HUES48 (cell line): ENCODE measurements at regions not wholly inside any gene's neighbourhood (a gene's known extent, or its start where the extent isn't known, plus 50 kb on each side); places are given as distances from the start of the nearest gene placed in this dataset.
"Not testable (repeated sequence)": the region's sequence is repeated elsewhere in the genome, so short reads cannot be mapped to it uniquely, and the experiment has no call there.

Source experiments
- H3K27ac ChIP-seq: one replicate; pipeline ENCODE4 v1.7.0; 2013; ENCODE audit warnings: low read depth, low read length, inconsistent platforms
- H3K27me3 ChIP-seq: 2 replicates; pipeline ENCODE4 v1.6.1; 2013; ENCODE audit warnings: mild to moderate bottlenecking, low read length; ENCODE audit not compliant: control insufficient read depth, insufficient read depth
- H3K36me3 ChIP-seq: 2 replicates; pipeline ENCODE4 v1.6.1; 2013; ENCODE audit warnings: low read length; ENCODE audit not compliant: control insufficient read depth, insufficient read depth
- H3K4me1 ChIP-seq: 2 replicates; pipeline ENCODE4 v1.6.1; 2013; ENCODE audit warnings: mild to moderate bottlenecking, low read length; ENCODE audit not compliant: control insufficient read depth, insufficient read depth
- H3K4me3 ChIP-seq: 2 replicates; pipeline ENCODE4 v1.5.1; 2013; ENCODE audit warnings: mild to moderate bottlenecking, low read depth, low read length
- H3K9ac ChIP-seq: 2 replicates; pipeline ENCODE4 v1.6.1; 2013; ENCODE audit warnings: mild to moderate bottlenecking, low read depth, low read length, moderate library complexity
- H3K9me3 ChIP-seq: 2 replicates; pipeline ENCODE4 v1.6.1; 2013; ENCODE audit warnings: low read length; ENCODE audit not compliant: control insufficient read depth, insufficient read depth

DNA sequence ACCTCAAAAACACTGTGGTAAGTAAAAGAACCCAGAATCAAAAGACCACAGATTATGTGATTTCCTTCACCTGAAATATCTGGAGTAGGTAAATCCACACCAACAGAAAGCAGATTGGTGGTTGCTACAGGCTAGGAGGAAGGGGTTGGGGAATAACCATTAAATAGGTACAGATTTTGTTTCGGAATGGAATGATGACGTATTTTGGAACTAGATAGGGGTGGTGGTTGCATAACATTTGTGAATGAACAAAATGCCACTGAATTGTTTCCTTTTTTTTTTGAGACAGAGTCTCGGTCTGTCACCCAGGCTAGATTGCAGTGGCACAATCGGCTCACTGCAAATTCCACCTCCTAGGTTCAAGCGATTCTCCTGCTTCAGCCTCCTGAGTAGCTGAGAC, 100.9 kb upstream of the RBFOX1 start:
- Histone ChIP-seq H3K9ac (no peak overlapping the region), H3K4me3 (no peak overlapping the region), H3K9me3 (no peaks in the 10 kb centered on the region), H3K36me3 (no peaks in the 10 kb centered on the region), H3K27me3 (no peaks in the 10 kb centered on the region; the same call in 1 of the 2 replicates), H3K27ac (no peak overlapping the region), H3K4me1 (peaks cover 16% of the 10 kb centered on the region)

DNA sequence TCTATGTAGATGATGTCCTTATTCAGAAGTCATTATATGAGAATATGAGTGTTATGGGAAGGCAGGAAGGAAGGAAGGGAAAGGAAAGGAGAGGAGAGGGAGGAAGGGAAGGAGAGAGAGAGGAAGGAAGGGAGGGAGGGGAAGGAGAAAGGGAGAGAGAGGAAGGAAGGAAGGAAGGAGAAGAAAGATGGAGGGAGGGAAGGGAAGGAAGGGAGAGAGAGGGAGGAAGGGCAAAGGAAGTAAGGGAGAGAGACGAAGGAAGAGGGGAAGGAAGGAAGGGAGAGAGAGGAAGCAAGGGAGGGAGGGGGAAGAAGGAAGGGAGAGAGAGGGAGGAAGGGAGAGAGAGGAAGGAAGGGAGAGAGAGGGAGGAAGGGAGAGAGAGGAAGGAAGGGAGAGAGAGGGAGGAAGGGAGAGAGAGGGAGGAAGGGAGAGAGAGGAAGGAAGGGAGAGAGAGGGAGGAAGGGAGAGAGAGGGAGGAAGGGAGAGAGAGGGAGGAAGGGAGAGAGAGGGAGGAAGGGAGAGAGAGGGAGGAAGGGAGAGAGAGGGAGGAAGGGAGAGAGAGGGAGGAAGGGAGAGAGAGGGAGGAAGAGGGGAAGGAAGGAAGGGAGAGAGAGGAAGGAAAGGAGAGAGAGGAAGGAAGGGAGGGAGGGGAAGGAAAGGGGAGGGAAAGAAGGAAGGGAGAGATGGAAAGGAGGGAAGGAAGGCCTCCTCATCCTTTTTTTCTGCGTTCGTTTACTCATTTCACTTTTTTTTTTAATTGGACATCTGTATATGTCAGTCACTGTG, 103.0 kb upstream of the RBFOX1 start:
- H3K9ac ChIP-seq, H3K36me3 ChIP-seq, H3K27me3 ChIP-seq, H3K4me3 ChIP-seq, H3K9me3 ChIP-seq, H3K27ac ChIP-seq: not testable (repeated sequence)
- peaks cover 22% of the 10 kb centered on the region for H3K4me1 ChIP-seq

DNA sequence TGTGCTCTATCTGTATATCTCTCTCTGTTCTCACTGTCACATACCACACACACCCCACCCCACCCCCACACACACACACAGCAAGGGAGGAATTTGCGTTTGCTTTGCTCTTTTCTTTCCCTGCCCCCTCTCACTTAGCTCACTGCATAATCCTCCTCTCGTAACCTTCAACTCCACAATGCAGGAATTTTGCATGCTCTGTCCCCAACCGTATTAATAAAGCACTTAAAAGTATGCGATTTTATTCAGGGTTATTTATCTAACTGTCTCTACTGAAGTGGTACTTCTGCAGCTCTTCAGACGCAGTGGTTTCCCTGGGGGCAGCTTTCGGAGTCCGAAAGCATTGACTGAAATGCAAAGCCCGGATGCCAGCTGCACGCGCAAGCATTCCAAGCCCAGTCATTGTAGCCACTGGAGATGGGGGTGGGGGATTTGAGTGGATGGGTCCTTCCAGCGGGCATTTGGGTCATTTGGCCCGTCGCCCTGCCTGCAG, 105.4 kb upstream of the RBFOX1 start:
- Histone ChIP-seq H3K27me3 (no peaks in the 10 kb centered on the region; the same call in 1 of the 2 replicates), H3K9ac (peak overlapping the region; percentile 48; the same call in 1 of the 2 replicates)

DNA sequence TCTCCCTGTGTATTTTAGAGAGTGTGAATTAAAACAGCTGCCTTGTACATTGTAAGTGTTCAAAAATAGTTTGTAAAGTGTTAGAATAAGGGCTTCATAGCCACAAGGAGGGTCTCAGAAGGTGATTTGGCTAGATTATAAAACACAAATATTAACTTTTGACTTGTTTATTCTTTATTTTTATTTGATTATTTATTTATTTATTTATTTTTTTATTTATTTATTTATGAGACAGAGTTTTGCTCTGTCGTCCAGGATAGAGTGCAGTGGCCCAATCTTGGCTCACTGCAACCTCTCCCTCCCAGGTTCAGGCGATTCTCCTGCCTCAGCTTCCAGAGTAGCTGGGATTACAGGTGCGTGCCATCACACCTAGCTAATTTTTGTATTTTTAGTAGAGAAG, 111.5 kb upstream of the RBFOX1 start:
- no peak overlapping the region for H3K27ac ChIP-seq
- H3K9me3 ChIP-seq: no peaks in the 10 kb centered on the region
- H3K4me1 ChIP-seq: peaks cover 24% of the 10 kb centered on the region
- H3K4me3 ChIP-seq: no peak overlapping the region
- no peaks in the 10 kb centered on the region for H3K36me3 ChIP-seq
- H3K27me3 ChIP-seq: no peaks in the 10 kb centered on the region
- no peak overlapping the region for H3K9ac ChIP-seq

More for the DNA sequence above, 105.4 kb upstream of the RBFOX1 start:
- Histone ChIP-seq H3K4me1 (peaks cover 19% of the 10 kb centered on the region), H3K4me3 (peak overlapping the region; percentile 48), H3K36me3 (no peaks in the 10 kb centered on the region), H3K9me3 (no peaks in the 10 kb centered on the region), H3K27ac (peak overlapping the region; percentile 46)

DNA sequence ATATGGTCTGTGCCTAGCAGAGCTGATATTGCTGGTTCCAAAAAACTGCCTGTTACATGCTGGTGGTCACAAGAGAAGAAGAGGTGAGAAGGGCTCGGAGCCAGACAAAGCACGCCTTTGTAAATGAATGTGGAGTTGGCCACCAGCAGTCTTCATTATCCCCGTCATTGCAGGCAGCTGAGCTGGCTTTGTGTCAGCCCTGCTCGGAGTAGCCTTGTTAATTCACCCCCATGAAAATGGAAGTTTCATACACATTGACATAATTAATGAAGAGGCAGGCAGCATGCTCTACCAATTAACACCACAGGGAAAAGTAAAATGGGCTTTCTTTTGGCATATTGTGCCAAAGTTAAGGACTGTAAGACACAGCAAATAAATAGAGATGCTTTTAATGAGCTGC, 113.7 kb upstream of the RBFOX1 start:
- Histone ChIP-seq H3K4me1 (peaks cover 24% of the 10 kb centered on the region), H3K36me3 (no peaks in the 10 kb centered on the region), H3K9me3 (no peaks in the 10 kb centered on the region), H3K4me3 (no peak overlapping the region), H3K27ac (peak overlapping the region; percentile 60), H3K9ac (0 out of 2 replicates have a peak overlapping the region, but pooled peaks have one; percentile 14), H3K27me3 (no peaks in the 10 kb centered on the region)

GRCh38 chr16:7217797-7218196, 114.8 kb upstream of the RBFOX1 start:
- Histone ChIP-seq H3K27me3 (no peaks in the 10 kb centered on the region), H3K9ac (no peak overlapping the region), H3K36me3 (no peaks in the 10 kb centered on the region), H3K27ac (no peak overlapping the region), H3K9me3 (no peaks in the 10 kb centered on the region), H3K4me1 (peaks cover 24% of the 10 kb centered on the region), H3K4me3 (no peak overlapping the region)

- H3K9ac ChIP-seq: no peak overlapping the region
- no peaks in the 10 kb centered on the region for H3K9me3 ChIP-seq
- no peak overlapping the region for H3K4me3 ChIP-seq
These were observed 115.9 kb upstream of the RBFOX1 start for GRCh38 chr16:7216719-7217118.

DNA sequence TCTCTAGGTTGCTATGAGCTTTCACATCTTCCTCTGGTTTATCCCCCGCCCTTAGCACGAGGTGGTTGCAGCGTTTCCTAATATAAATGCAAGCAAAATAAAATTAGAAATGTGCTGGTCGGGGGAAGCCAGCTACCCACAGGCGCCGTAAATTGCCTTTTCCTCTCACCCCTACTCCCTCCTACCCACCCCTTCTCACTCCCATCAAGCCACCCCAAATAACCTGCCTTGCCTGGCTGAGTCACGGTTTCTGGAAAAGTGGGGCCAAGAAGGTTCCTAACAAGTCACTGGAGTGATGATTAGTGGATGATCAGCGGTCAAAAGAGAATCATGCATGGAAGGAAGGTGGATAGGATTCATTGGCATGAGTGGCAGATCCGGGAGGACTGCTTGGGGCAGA, 120.9 kb upstream of the RBFOX1 start:
- Histone ChIP-seq H3K9me3 (no peaks in the 10 kb centered on the region), H3K9ac (no peak overlapping the region), H3K36me3 (no peaks in the 10 kb centered on the region), H3K4me1 (peaks cover 10% of the 10 kb centered on the region), H3K4me3 (no peak overlapping the region), H3K27ac (no peak overlapping the region), H3K27me3 (no peaks in the 10 kb centered on the region)

More at GRCh38 chr16:7216719-7217118, 115.9 kb upstream of the RBFOX1 start:
- H3K27me3 ChIP-seq: no peaks in the 10 kb centered on the region
- H3K36me3 ChIP-seq: no peaks in the 10 kb centered on the region
- H3K27ac ChIP-seq: no peak overlapping the region
- peaks cover 24% of the 10 kb centered on the region for H3K4me1 ChIP-seq

DNA sequence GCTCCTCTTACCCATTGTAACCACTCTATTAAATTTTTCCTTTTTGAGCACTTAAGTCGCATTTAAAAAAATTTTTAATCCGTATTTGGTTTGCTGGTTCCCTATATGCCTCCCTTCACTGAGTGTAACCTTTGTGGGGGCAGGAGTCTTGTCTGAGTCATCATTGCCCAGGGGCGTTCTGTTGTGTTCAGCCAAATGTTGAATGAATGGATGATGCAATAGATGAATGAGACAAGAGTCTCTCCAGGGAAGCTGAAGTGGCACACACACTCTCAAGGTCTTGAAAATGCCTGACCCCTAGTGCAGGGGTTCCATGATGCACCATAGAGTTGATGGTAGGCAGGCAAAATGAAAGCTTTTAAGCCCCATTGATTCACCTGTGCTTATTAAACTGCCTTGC, 123.0 kb upstream of the RBFOX1 start:
- H3K9me3 ChIP-seq: no peaks in the 10 kb centered on the region
- peaks cover 10% of the 10 kb centered on the region for H3K4me1 ChIP-seq
- H3K36me3 ChIP-seq: no peaks in the 10 kb centered on the region
- no peak overlapping the region for H3K4me3 ChIP-seq
- H3K27ac ChIP-seq: no peak overlapping the region
- no peaks in the 10 kb centered on the region for H3K27me3 ChIP-seq
- no peak overlapping the region for H3K9ac ChIP-seq

GRCh38 chr16:7206469-7206868, 126.2 kb upstream of the RBFOX1 start:
- Histone ChIP-seq H3K9me3 (no peaks in the 10 kb centered on the region), H3K27me3 (no peaks in the 10 kb centered on the region), H3K9ac (no peak overlapping the region)

GRCh38 chr16:7200320-7200719, 132.3 kb upstream of the RBFOX1 start:
- H3K27ac ChIP-seq: no peak overlapping the region
- no peak overlapping the region for H3K4me3 ChIP-seq
- no peaks in the 10 kb centered on the region for H3K4me1 ChIP-seq
- H3K9ac ChIP-seq: no peak overlapping the region
- H3K9me3 ChIP-seq: no peaks in the 10 kb centered on the region
- no peaks in the 10 kb centered on the region for H3K36me3 ChIP-seq
- H3K27me3 ChIP-seq: no peaks in the 10 kb centered on the region

More at GRCh38 chr16:7206469-7206868, 126.2 kb upstream of the RBFOX1 start:
- no peaks in the 10 kb centered on the region for H3K36me3 ChIP-seq
- no peak overlapping the region for H3K4me3 ChIP-seq
- no peak overlapping the region for H3K27ac ChIP-seq
- peaks cover 10% of the 10 kb centered on the region for H3K4me1 ChIP-seq
